SU-DHL-6 (cell line): ENCODE measurements at regions not wholly inside any gene's neighbourhood (a gene's known extent, or its start where the extent isn't known, plus 50 kb on each side); places are given as distances from the start of the nearest gene placed in this dataset.

Experiments
- H2AFZ ChIP-seq: fragments of 200-600 bp; sonication (generic); 2 replicates; pipeline ENCODE4 v1.6.1; 2014; ENCODE audit warnings: low read depth, mild to moderate bottlenecking, moderate library complexity, mixed read lengths, antibody characterized with exemption, low read length; ENCODE audit not compliant: severe bottlenecking
- H3F3A ChIP-seq: fragments of 200-600 bp; shearing (Covaris generic); 2 replicates; pipeline ENCODE4 v1.6.0; 2016; ENCODE audit warnings: antibody characterized with exemption, mild to moderate bottlenecking; ENCODE audit not compliant: insufficient read depth
- H3K27ac ChIP-seq: fragments of 200-600 bp; sonication (generic); 2 replicates; pipeline ENCODE4 v1.5.1; 2016; ENCODE audit warnings: low read depth, mild to moderate bottlenecking, low read length, moderate library complexity, mixed read lengths
- H3K27me3 ChIP-seq: fragments of 200-600 bp; sonication (generic), shearing (Covaris generic); 2 replicates; pipeline ENCODE4 v1.6.0; 2014; ENCODE audit warnings: mild to moderate bottlenecking, low read length
- H3K36me3 ChIP-seq: fragments of 200-600 bp; sonication (generic); 2 replicates; pipeline ENCODE4 v1.6.1; 2014; ENCODE audit warnings: mild to moderate bottlenecking, low read length, mixed read lengths
- H3K4me2 ChIP-seq: fragments of 300-600, 200-600 bp; shearing (Covaris generic), sonication (generic); 2 replicates; pipeline ENCODE4 v1.6.0; 2014; ENCODE audit warnings: low read length, low read depth, mild to moderate bottlenecking; ENCODE audit not compliant: poor library complexity, severe bottlenecking
- H3K4me3 ChIP-seq: fragments of 200-600 bp; sonication (generic); 2 replicates; pipeline ENCODE4 v1.5.1; 2014; ENCODE audit warnings: antibody characterized with exemption, low read length, mild to moderate bottlenecking, mixed read lengths; ENCODE audit not compliant: insufficient read depth, poor library complexity, severe bottlenecking
- H3K79me2 ChIP-seq: fragments of 200-600 bp; sonication (generic); 2 replicates; pipeline ENCODE4 v1.6.1; 2014; ENCODE audit warnings: mild to moderate bottlenecking, low read length, moderate library complexity; ENCODE audit not compliant: insufficient read depth
- H3K9ac ChIP-seq: fragments of 200-600 bp; sonication (generic); 2 replicates; pipeline ENCODE4 v1.7.0; 2014; ENCODE audit warnings: mild to moderate bottlenecking, low read length
- H3K9me2 ChIP-seq: fragments of 200-600 bp; sonication (generic); replicated peaks from 2 replicates; pipeline ENCODE4 v1.6.1; 2014; ENCODE audit warnings: low read length; ENCODE audit not compliant: insufficient read depth
- H3K9me3 ChIP-seq: fragments of 200-600 bp; sonication (generic); 2 replicates; pipeline ENCODE4 v1.6.1; 2014; ENCODE audit warnings: low read length, mixed read lengths; ENCODE audit not compliant: insufficient read depth
- H4K20me1 ChIP-seq: fragments of 200-600 bp; sonication (generic); 2 replicates; pipeline ENCODE4 v1.6.1; 2014; ENCODE audit warnings: low read depth, mild to moderate bottlenecking, antibody characterized with exemption, low read length, moderate library complexity, mixed read lengths
- EZH2phosphoT487 ChIP-seq: fragments of 200-600 bp; sonication (generic), shearing (Covaris generic); conservative IDR thresholded peaks from 2 replicates; pipeline ENCODE4 v1.6.1; 2018; ENCODE audit warnings: mild to moderate bottlenecking, antibody characterized with exemption, low read length, moderate library complexity, mixed read lengths
- TF ChIP-seq, protein P1 (sequence below): fragments of 200-600 bp; sonication (generic); IDR thresholded peaks from one replicate; pipeline ENCODE4 v1.5.1; 2017; ENCODE audit warnings: antibody characterized with exemption, mild to moderate bottlenecking, low read length, moderate library complexity; ENCODE audit not compliant: insufficient read depth, poor library complexity, severe bottlenecking

DNA sequence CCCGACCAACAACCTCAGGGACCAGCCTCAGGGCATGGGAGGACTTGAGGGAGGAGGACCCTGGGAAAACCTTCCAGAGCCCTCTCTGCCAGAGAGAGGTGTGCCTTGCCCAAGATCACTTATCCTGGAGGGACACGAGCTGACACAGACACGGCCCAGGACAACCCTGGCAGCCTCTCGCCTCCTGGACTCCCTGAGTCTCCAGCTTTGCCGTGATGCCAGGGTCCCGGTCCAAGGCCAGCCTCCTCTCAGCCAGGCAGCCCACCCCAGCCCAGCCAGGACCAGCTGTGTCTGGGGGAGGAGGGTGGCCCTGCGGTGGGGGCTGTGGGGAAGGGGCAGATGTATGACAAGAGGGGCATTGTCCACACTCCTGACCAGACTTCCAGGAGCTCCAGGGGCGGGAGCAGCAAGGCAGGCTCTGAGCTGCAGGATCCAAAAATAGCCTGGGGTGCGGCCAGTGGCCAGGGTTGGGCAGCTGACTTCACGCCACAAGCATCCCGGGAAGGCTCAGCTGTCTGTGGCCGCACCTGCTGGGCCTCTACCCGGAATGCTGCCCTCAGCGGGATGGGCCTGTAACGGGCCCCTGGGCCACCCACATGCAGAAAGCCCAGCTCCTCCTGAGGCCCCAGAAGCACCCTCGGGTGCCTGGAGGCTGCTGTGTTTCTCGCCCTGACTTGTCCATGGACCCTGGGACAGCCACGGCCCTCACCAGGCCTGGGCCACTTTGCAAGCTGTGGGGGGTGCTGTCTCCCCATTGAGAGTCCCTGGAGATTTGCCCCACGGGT lies 65.5 kb upstream of the GPC1 start:
- TF ChIP-seq EZH2phosphoT487: no peak
- TF ChIP-seq, protein P1, sequence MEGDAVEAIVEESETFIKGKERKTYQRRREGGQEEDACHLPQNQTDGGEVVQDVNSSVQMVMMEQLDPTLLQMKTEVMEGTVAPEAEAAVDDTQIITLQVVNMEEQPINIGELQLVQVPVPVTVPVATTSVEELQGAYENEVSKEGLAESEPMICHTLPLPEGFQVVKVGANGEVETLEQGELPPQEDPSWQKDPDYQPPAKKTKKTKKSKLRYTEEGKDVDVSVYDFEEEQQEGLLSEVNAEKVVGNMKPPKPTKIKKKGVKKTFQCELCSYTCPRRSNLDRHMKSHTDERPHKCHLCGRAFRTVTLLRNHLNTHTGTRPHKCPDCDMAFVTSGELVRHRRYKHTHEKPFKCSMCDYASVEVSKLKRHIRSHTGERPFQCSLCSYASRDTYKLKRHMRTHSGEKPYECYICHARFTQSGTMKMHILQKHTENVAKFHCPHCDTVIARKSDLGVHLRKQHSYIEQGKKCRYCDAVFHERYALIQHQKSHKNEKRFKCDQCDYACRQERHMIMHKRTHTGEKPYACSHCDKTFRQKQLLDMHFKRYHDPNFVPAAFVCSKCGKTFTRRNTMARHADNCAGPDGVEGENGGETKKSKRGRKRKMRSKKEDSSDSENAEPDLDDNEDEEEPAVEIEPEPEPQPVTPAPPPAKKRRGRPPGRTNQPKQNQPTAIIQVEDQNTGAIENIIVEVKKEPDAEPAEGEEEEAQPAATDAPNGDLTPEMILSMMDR: no peak
- Histone ChIP-seq H3F3A (no peaks in the 10 kb centered on the region), H3K36me3 (no peaks in the 10 kb centered on the region), H3K9me2 (no peaks in the 10 kb centered on the region), H3K79me2 (no peaks in the 10 kb centered on the region), H4K20me1 (no peaks in the 10 kb centered on the region), H2AFZ (no peak overlapping the region), H3K4me3 (no peak overlapping the region), H3K9me3 (no peaks in the 10 kb centered on the region), H3K9ac (no peak overlapping the region), H3K27me3 (no peaks in the 10 kb centered on the region), H3K4me2 (no peak overlapping the region), H3K27ac (no peak overlapping the region)

DNA sequence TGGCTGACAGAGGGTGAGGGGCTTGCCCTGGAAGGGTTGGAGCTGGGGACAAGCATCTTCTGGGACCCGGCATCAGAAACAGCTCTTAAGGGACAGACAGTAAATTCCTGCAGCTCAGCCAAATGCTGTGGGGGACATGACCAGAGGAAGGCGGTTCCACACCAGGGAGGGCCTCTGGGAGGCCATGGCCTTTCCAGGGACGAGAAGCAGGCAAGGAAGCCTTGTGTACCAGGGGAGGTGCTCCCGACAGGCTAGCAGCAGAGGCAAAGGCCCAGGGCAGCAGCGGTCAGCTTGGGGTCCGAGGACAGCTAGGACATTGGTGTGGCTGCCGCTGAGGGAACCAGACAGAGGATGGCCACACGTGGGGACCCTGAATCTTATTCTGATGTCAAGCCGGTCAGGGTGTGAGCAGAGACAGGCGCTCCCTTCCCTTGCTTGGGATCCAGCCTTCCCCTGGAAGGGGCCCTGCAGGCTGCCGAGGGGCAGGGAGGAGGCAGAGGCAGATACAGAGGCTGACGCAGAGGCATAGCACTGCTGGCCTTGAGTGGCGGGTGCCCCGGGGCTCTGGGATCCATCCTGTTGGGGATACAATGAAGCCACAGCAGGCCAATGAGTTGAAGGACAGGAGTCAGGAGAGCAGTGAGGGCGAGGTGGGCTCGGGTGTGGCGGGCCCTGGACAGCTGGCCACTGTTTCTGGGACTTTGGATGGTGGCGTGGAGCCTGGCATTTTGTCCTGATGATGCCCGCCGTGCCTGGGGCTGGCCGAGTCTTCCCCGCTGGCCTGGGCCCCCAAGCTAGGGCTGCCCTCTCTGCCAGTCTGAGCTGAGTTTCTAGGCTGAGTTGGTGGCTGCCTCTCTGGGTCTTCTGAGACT lies 64.1 kb upstream of the GPC1 start:
- no peaks in the 10 kb centered on the region for H3F3A ChIP-seq
- no peak overlapping the region for H3K9ac ChIP-seq
- H3K79me2 ChIP-seq: no peaks in the 10 kb centered on the region
- H3K4me3 ChIP-seq: no peak overlapping the region
- H3K9me2 ChIP-seq: no peaks in the 10 kb centered on the region
- H3K4me2 ChIP-seq: no peak overlapping the region
- no peak overlapping the region for H3K27ac ChIP-seq
- TF ChIP-seq EZH2phosphoT487: no peak
- TF ChIP-seq, protein P1: no peak
- no peaks in the 10 kb centered on the region for H3K36me3 ChIP-seq
- H3K9me3 ChIP-seq: no peaks in the 10 kb centered on the region
- H4K20me1 ChIP-seq: no peaks in the 10 kb centered on the region
- no peak overlapping the region for H2AFZ ChIP-seq
- no peaks in the 10 kb centered on the region for H3K27me3 ChIP-seq

- Histone ChIP-seq H3K9me3 (no peaks in the 10 kb centered on the region), H3K27me3 (no peaks in the 10 kb centered on the region), H3K79me2 (no peaks in the 10 kb centered on the region), H3K9me2 (no peaks in the 10 kb centered on the region), H3K4me2 (no peak overlapping the region), H3K4me3 (no peak overlapping the region), H3K36me3 (no peaks in the 10 kb centered on the region), H3K9ac (no peak overlapping the region), H3K27ac (no peak overlapping the region), H3F3A (no peaks in the 10 kb centered on the region), H2AFZ (no peak overlapping the region), H4K20me1 (no peaks in the 10 kb centered on the region)
- TF ChIP-seq EZH2phosphoT487: no peak
- TF ChIP-seq, protein P1: no peak
Measured at GRCh38 chr2:240372101-240372500, 63.4 kb upstream of the GPC1 start.
